ENCODE measurements at regions not wholly inside any gene's neighbourhood (a gene's known extent, or its start where the extent isn't known, plus 50 kb on each side); places are given as distances from the start of the nearest gene placed in this dataset.

DNA sequence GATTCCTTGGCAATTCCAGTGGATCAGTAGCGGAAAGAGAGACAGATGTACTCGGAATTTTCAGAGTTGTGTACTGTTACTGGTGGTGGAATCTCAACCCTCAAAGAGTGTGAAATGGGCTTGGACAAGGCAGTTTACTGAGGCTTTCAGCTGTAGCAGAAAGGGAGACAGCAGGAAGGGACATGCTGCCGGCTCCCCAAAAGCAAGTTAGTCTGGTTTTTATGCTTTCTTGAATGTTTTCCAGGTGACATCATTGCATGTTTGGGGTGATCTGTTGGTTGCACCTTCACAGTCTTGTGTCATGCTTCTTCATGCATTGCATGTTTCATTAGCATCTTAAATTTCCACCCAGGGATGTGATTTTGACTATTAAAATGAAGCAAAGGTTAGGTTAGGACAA, 1282.2 kb downstream of the ADGRL3 start:
- TF ChIP-seq, protein P1, sequence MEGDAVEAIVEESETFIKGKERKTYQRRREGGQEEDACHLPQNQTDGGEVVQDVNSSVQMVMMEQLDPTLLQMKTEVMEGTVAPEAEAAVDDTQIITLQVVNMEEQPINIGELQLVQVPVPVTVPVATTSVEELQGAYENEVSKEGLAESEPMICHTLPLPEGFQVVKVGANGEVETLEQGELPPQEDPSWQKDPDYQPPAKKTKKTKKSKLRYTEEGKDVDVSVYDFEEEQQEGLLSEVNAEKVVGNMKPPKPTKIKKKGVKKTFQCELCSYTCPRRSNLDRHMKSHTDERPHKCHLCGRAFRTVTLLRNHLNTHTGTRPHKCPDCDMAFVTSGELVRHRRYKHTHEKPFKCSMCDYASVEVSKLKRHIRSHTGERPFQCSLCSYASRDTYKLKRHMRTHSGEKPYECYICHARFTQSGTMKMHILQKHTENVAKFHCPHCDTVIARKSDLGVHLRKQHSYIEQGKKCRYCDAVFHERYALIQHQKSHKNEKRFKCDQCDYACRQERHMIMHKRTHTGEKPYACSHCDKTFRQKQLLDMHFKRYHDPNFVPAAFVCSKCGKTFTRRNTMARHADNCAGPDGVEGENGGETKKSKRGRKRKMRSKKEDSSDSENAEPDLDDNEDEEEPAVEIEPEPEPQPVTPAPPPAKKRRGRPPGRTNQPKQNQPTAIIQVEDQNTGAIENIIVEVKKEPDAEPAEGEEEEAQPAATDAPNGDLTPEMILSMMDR (conservative IDR thresholded peaks at IDR 0.05; ENCODE audit: low read depth, low read length): no peak
- no peak for TF ChIP-seq POLR2A (IDR thresholded peaks at IDR 0.05; ENCODE audit: low read depth, low read length)

Measured in IMR-90 (cell line).